ENCODE measurements at regions not wholly inside any gene's neighbourhood (a gene's known extent, or its start where the extent isn't known, plus 50 kb on each side); places are given as distances from the start of the nearest gene placed in this dataset.

- TF ChIP-seq CTCF (CRISPR knock-in tag; IDR thresholded peaks at IDR 0.05) (no peak), SP5 (CRISPR knock-in tag; IDR thresholded peaks at IDR 0.05; ENCODE audit: borderline replicate concordance, low read depth) (no peak), AKNA (CRISPR knock-in tag; IDR thresholded peaks at IDR 0.05; ENCODE audit: borderline replicate concordance) (no peak), REST (IDR thresholded peaks at IDR 0.05; ENCODE audit: borderline replicate concordance in 1 of 2, low read depth in 1 of 2, low read length in 2 of 2) (no peak), EZH2 (conservative IDR thresholded peaks at IDR 0.05; ENCODE audit: low read depth, low read length) (no peak), ZNF709 (CRISPR knock-in tag; IDR thresholded peaks at IDR 0.05) (no peak), TAF1 (CRISPR knock-in tag; IDR thresholded peaks at IDR 0.05) (no peak), TEF (CRISPR knock-in tag; IDR thresholded peaks at IDR 0.05) (no peak)
These were observed 74.5 kb downstream of the GEMIN8 start for GRCh38 chrX:13955095-13955647.

All from HepG2 (cell line).